ENCODE measurements at regions not wholly inside any gene's neighbourhood (a gene's known extent, or its start where the extent isn't known, plus 50 kb on each side); places are given as distances from the start of the nearest gene placed in this dataset.

DNA sequence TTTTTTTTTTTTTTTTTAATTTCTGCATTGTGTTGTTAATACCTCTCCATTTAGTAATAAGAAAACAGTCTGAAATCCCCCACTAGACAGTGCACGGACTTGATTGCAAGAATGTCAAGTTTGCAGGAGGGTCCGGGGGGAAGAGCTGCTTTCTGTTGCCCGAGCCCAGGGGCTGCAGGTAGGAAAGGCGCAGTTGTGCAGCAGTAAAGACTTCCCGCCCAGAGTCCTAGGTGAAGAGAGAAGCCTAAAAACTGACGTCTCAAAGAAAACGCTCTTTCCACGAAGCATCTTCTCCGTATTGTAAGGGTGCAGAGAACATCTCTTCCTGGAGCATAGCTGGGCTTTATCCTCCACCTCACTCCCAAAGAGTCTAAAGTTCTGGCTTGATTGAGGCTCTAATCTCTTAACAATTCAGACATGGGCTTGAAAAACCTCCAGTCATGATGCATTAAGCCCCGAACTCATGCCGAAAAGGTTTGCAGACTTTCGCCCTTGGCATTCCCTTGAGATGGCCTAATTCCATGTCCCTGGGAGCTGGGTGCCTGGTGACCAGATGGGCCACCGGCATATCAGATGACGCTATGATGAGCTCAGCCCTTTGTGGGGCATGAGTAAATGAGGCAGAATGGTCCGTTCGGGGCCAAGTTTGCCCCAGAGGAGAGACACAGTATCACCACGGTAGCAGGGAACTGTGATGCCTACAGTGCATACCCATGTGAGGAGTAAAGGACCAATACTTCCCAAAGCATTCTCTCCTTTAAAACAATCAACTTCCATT, 436.2 kb upstream of the ZFHX3 start:
- no peak for DNase-seq (ENCODE audit: low read depth)

DNA sequence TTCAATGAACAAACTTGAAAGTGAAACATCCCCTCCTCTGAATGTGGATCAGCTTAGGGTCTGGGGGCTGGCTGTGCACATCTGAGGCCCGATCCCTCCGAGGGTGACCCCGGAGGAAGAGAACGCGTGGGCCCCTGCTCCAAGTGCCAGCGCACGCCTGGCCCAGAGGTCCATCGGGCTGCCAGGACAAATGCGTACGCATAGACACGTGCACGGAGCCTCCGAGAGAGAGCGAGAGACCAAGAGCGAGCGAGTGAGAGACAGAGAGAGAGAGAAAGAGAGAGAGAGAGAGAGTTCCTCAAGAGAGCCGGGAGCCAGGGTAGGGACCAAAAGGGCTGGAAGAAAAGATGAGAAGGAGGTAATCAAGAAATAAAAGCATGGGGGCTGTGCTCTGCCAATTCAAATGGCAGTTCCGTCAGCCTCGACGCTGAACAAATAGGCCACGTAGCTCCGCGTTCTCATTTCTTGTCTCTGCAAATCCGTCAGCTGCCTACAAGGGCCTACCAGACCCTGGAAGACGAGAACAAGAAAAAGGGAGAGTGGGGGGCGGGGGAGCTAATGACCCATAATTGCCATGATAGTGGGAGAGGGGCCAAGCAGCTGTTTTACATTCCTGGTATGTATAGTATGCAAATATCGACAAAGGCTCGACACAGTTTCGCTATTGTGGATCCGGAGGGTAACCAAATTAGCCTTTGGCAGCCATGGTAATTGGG, 435.3 kb upstream of the ZFHX3 start:
- no peak for DNase-seq (ENCODE audit: low read depth)

DNA sequence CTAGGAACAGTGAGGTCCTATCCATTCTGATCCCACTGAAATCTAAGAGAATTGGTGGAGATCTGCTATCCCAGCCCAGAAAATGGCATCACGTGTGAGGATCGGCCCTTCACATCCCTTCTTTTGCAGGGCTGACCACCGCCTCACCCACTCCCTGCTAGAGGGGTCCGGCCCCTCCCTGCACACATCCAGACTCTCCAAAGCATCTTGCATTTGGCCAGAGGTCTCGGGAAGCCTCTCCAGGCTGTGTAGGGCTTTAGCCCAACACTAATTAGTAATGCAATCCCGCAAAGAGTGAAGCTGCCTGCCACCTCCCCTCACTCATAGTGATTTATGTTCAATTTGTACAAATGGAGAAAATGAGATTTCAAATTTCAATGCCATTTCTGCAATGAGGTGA, 434.4 kb upstream of the ZFHX3 start:
- no peak for DNase-seq (ENCODE audit: low read depth)

DNA sequence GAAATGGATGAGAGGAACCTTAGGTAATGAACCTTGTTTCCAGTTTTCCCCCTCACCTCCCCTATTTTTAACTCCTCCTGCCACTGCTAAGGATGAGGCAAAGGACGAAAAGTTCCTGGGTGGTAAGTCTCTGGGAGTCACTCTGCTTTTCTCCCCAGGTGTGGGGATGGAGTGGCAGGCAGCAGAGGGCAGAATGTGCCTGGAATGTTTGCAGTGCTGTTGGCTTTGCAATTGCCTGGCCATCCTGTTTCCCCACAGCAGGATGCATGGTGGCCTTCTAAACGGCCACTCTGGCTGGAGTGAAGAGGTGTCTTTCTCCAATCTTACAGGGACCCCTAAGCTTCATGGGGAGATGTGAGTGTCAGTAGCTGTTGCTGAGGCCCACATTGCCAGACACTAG, 432.5 kb upstream of the ZFHX3 start:
- DNase-seq (ENCODE audit: low read depth) = no peak

DNA sequence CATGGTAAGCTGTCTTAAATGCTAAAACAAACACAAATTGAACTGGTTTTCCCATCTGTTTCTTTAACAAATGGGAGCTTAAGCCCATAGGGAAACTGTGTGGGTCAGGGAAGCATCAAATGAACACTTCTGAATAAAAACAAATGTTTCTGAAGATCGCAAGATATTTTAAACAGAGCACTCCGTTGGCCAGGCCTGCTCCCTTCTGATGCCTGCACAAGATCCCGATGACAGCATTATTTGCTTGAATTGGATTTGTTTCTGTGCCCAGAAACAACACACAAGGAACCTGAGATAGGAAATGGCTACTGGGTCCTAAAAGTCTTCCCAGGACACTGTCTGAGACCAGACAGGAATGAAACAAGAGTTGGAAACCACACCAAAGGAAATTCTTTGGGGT, 425.8 kb upstream of the ZFHX3 start:
- DNase-seq (ENCODE audit: low read depth) = no peak

DNA sequence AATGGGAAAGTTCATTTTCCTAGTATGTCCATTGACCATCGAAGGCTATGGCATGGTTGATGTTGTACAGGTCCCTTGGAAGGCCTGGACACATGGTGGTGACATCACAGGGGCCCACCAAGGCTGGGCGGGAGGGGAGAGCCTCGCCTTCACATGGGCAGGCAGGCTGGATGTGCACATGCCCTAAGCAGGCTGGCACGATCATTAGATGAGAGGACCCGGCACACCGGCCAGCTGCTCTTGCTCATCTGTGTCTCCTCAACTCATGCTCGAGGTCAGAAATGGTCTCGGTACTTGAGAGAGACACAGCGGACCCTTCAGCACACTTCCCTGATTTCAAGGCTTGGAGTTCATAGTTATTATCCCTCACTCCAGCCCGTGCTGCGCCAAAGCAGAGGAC, 416.9 kb upstream of the ZFHX3 start:
- no peak for DNase-seq (ENCODE audit: low read depth)

DNA sequence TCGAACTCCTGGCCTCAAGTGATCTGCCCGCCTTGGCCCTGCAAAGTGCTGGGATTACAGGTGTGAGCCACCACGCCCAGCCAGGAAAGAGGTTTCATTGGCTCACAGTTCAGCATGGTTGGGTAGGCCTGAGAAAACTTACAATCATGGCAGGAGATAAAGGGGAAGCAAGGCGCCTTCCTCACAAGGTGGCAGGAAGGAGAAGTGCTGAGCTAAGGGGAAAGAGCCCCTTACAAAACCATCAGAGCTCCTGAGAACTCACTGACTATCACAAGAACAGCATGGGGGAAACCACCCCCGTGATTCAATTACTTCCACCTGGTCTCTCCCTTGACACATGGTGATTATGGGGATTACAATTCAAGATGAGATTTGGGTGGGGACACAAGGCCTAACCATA, 411.7 kb upstream of the ZFHX3 start:
- DNase-seq (ENCODE audit: low read depth) = no peak

DNA sequence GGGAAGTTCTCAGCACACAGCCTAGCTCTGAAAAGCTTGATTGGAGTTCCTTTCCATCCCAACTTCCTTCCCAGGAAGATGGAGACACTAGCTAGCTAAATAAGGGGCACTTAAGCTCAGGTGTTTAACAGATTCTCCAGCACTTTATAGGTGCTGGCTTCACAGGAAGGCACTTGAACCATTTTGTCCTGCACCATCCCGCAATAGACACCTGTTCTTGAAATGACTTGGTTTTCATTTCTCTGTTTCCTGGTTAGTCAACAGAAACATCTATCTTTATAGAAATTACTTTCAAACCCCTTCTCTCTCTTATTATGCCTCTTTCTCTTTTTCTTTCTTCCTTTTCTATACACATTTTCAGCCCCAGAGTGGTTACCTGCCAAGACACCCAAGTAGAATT, 409.9 kb upstream of the ZFHX3 start:
- no peak for DNase-seq (ENCODE audit: low read depth)

DNA sequence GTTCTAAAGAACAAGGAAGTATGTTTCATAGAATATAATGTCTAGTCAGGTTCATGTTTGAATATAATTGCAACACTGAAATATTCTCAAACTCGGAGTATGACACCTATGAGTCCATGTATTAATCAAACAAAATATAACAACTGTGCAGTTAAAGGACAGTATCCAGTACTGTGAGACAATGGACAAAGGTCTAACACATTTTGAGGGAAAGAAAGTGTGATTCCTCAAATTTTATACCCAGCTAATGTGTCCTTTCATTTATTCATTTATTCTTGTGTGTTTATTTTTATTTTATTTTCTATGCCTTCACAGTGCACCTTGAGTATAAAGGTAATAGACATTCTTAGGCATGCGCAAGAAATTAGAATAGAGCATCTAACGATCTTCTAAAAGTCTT, 401.0 kb upstream of the ZFHX3 start:
- DNase-seq (ENCODE audit: low read depth) = no peak

DNA sequence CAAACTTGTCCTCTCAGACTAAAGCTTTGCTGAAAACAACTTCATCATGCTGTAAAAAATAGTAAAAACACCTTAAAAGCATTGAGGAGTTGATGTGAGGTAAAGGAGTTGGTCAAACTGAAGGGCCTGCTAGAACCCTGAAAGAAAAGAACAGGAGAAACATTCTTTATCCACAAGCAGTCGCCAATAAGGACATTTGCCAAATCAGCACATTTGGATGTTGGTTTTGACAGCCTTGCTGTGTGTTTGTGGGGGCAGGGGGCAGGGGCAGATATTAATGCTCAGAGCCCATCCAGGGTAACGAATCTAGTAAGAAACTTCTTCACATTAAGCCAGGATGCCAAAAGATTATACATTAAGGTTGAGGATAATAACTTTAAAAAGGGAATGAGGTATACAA, 399.9 kb upstream of the ZFHX3 start:
- DNase-seq (ENCODE audit: low read depth) = no peak

DNA sequence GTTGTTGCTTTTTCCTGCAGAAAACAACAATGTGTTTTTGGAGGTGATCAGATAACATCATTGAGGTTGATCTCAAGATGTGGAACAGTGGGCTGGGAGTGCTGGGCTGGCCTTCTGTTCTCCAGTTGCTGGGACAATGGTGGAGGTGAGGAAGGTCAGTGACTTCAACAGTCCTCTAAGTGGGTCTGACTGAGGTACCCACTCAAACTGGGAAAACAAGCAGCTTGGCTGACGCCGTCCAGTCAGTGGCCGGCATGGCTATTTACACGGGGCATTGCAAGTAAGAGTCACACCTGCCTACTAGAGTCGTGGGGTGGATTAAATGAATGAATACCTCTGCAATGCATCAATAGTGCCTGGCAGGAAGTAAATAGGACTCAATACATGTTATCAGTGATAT, 386.7 kb upstream of the ZFHX3 start:
- no peak for DNase-seq (ENCODE audit: low read depth)

DNA sequence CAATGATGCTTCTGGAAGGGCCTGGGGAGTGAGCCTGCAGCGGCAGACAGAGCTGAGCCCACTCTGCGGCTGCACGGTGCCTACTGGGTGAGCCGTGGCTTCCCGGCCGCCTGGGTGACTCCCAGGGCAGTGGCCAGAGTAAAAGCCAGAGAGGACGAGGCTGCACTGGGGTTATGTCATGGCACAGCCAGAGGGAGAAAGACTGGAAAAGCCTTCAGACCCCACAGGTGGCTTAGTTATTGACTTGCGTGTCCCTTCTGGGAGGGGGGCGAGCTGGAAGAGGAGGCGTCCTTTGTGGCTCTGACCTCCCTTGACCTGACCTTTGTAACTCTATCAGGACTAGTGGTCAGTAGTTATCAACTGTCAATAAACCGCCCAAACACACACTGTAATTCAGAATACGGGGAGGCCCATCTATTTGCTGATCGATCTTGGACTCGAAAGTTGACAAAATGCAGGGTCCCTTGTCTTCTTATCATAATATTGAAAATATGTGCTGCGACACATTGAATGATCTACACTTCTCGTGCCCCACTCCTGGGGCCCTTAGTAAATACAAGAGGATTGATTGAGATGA, 385.9 kb upstream of the ZFHX3 start:
- DNase-seq (ENCODE audit: low read depth) = no peak

DNA sequence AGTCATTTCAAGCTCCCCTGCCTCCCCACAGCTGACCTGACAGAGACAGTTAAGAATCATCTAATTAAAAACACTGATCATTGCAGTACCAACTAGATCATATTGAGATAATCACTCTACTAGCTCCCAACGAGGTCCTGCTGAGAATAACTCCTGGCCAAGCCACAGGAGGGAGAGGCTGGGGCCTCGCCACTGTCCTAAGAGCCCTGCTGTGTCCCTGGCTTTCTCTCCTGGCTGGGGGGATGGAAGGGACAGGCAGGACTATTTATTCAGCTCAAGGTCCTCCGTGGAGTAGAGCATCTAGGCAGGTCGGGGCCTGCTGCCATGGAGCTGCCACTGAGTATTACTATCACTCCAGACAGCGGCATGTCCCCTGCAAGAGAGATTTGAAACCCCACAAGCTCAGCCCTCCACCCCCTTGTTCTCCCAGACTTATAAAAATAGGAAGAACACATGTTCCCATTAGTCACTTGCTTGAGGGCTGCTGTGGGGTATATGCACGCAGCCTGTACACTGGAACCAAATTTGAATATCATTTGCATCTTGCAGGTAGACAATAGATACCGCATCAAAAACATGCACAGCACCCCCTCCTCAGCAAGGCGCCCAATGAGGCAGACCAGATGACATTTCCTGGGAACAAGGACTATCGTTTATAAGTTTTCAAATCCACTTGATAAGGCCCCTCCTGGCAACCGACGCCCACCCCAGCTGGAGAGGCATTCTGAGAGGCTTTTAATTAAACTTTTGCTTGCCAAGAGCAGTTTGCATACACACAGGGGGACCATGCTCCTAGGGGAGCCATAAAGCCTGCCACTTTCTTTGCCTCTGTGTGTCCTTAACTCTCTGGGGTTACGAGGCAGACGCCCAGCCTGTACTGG, 385.2 kb upstream of the ZFHX3 start:
- no peak for DNase-seq (ENCODE audit: low read depth)

DNA sequence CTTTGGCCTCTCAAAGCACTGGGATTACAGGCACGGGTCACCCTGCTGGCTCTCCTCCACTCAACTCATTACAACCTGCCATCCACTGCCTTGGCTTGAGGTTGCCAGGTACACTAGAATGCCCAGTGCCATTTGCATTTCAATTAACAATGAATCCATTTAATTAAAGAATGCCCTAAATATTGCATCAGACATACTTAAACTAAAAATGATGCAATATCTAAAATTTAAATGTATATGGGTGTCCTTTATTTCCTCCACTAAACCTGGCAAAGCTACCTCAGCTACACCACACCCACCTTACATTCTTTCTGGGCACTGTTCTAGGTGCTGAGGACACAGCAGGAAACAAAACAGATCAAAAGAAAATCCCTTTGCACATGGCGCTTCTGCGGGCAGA, 382.2 kb upstream of the ZFHX3 start:
- no peak for DNase-seq (ENCODE audit: low read depth)

DNA sequence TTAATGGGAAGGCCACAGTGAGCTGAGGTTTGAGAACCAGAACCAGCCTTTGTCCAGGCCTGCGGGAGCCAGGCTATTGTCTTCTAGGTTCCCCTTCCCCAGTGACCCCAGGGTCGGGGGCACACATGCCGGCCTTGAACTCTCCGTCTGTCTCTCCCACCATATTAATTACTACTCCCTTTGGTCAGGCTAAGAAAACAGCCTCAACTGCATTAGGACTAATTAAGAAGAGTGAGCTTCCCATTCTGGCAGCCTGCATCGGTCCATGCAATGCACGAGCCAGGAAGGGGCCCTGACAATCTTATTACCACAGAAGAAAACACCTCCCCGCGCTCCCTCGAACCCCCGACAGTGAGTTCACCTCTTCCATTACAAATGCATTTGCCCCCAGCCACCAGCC, 380.2 kb upstream of the ZFHX3 start:
- no peak for DNase-seq (ENCODE audit: low read depth)

DNA sequence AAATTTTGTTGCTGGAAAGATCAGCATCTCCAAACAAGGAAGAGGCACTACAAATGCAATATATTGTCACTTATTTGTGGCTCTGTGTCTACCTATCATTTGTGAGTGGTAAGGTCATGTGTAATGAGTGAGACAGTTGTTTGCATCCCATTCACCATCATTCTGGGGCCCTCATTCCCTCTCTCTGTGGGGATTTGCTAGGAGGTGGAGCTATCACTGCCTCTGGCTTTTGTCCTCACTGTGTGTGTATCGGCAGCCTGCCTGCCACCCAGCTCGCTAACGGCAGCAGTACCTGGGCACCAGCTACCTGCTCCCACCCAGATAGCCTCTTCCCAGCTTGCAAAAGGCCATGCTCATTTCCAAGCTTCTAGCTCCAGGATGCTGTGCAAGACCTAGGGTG, 379.2 kb upstream of the ZFHX3 start:
- no peak for DNase-seq (ENCODE audit: low read depth)

DNA sequence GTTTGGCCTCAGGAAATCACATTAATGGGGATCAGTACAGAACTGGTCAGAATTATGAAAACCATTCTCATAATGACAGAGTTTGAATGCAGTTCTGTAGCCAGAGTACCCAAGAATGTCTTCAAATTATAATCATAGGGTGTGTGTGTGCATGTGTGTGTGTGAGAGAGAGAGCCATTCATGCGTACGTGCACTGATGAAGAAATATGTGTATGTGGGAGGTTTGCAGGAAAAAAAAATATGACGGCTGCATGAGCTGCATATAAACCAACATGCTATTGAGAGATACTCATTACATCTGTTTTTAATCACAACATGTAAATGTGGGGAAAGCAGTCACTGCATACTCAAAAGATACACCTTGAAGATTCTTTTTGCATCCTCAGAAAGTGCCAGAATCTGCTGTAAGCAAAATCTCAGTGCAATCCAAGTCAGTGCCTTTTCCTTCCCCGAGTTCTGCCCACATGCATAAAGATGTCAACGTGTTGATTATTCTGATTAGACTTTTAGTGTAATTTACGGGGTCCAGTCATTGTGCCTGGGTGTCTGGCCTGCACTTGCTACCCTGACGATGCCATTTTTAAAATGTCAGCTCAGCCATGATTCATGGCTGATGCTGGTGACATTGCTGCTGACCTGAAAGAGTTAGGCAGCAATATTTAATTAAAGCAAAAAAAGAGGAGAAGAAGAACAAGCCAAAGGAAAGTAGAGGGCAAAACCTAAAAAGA, 378.7 kb upstream of the ZFHX3 start:
- DNase-seq (ENCODE audit: low read depth) = no peak

DNA sequence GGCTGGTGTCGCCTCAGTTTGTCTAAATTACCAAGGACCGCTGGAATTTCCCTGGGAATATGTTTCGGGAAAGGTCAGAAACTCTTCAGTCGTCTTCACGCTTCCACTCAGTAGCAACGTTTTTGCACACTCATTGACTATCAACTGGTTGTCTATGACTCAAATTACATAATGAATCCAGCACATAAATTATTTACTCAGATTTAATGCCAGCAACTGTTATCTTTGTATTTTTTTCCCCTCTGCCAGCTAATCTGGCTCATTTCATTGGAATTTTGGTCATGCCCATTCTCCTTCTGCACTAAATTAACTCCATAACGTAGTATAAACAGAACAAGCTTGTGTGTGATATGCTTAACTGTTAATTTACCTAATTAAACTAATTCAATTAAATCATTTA, 372.7 kb upstream of the ZFHX3 start:
- no peak for DNase-seq (ENCODE audit: low read depth)

DNA sequence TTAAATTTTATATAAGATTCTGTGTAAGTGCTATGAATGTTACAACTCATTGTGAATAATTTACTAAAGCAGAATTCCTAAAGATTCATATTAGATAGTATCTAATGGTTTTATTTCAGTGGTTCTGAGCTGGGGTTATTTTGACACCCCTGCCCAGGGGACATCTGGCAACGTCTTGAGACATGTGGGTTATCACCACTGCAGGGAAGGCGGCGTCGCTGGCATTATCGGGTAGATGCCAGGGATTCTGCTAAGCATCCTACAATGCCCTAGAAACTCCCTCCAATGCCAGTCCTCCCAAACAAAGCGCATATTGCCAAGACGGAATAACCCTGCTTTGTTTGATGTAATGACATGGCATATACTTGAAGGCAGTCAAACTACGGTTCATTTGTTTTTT, 372.3 kb upstream of the ZFHX3 start:
- no peak for DNase-seq (ENCODE audit: low read depth)

DNA sequence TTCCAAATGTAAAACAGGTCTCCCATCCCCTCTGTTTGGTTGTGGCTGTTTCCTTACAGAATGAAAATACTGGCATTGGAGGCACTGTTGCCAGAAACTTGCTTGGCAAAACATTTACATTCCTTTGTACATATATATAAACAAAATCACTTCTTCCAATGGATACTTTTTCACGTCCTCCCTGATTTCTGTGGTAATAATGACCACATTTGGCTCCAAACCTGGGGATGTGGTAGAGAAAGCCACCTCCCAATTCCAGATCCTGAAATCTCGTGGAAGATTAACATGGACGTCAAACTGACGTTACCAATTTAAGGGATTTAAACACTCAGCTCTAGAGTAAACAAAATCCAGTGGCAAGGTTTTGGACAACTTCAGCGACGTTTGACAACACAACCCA, 370.8 kb upstream of the ZFHX3 start:
- no peak for DNase-seq (ENCODE audit: low read depth)

DNA sequence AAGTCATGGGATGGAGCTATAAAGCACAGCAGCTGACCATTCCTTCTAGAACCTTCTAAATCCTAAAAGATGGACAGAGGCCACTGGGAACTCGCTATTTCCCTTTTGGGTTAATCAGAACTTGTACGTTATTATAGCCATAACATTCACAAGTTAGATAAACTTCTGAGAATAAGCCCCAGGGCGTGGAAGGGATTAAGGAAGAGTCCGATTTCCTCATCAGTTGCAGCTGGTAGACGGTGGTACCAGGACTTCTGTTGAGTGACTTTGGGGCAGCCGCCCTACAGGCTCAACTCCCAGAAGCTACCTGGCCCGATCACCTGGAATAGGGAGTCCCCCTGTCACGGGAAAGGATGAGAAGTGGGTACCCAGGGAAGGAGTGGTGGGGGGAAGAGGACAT, 370.1 kb upstream of the ZFHX3 start:
- no peak for DNase-seq (ENCODE audit: low read depth)
